ENCODE measurements at regions not wholly inside any gene's neighbourhood (a gene's known extent, or its start where the extent isn't known, plus 50 kb on each side); places are given as distances from the start of the nearest gene placed in this dataset.
A peak's percentile ranks its signal among the peaks of the same experiment; 100 is the strongest.

GRCh38 chr2:144580521-144581161 lies 60.7 kb upstream of the ZEB2 start:
- DNase-seq (ENCODE audit: low spot score): peak; percentile 42

GRCh38 chr2:144579556-144579955 lies 59.6 kb upstream of the ZEB2 start:
- no peak for DNase-seq (ENCODE audit: low spot score)

GRCh38 chr2:144578099-144578498 lies 58.2 kb upstream of the ZEB2 start:
- DNase-seq (ENCODE audit: low spot score): no peak

- no peak for DNase-seq (ENCODE audit: low spot score)
Observed at GRCh38 chr2:144572977-144573376, 53.1 kb upstream of the ZEB2 start.

DNA sequence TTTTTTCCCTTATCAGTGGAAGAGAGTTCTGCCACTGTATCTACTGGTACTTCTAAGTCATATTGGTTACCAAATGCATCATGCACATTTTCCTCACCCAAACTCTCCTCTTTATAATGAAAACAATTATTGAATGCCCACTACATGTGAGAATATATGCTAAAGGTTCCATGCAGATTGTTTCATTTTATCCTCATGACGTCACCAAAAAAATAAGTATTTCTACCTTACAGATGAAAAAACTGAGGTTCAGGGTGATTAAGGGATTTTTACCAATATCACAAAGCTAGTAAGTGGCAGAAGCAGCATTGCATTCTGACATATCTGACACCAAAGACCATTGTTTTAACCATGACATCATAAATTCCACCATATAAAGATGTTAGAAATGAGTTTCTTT lies 51.9 kb upstream of the ZEB2 start:
- no peak for DNase-seq (ENCODE audit: low spot score)

DNA sequence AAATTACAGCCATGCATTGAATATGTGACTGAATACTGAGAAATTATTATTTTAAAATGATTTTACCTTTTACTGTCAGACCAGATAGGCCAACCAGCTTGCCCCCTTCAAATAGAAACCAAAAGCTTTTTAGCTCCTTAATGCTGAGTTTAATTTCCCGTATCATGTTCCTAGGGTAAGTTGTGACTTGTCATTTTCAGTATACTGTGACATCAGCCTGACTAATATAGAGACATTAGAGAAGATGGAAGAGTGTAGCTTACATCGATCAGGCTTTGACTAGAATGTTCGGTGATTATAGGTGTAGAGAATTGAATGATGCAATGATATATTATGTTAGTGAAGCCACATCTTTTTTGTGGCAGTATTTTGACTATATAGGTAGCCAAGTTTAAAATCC lies 50.6 kb upstream of the ZEB2 start:
- no peak for DNase-seq (ENCODE audit: low spot score)

Data from hematopoietic multipotent progenitor cell treated with erythropoietin and hydrocortisone succinate and interleukin-3 and kit ligand, for 15 days (in vitro differentiated cells).